IMR-90 (cell line): ENCODE measurements at regions not wholly inside any gene's neighbourhood (a gene's known extent, or its start where the extent isn't known, plus 50 kb on each side); places are given as distances from the start of the nearest gene placed in this dataset.

Source experiments
- ATAC-seq: fragments of 200-7000 bp; cut with Tn5 transposase; 2 replicates; pipeline ENCODE4 v1.9.1; 2020; ENCODE audit warnings: low read depth, mild to moderate bottlenecking, moderate library complexity
- BruUV-seq: library from RNA; stranded (reverse); fragments of 400-500 nt; replicated peaks from 2 replicates; lab custom pipeline; 2021; lab: Mats Ljungman, UMichigan
- CTCF ChIA-PET: fragments of 300-600 bp; formaldehyde crosslinking; extraction: SDS; loops from one replicate; lab custom pipeline; 2021; ENCODE audit warnings: antibody characterized with exemption; lab: Yijun Ruan, JAX
- POLR2A ChIA-PET: fragments of 300-600 bp; sonication (Branson Sonifier 250); formaldehyde crosslinking; loops from one replicate; lab custom pipeline; 2022; ENCODE audit warnings: antibody characterized with exemption; ENCODE audit not compliant: unreplicated experiment; lab: Charles Lee
- DNase-seq: peaks from one replicate; pipeline ENCODE4 v3.0.0; 2013
- H2AFZ ChIP-seq: replicated peaks from 2 replicates; pipeline ENCODE3; 2013; ENCODE audit warnings: low read length, mild to moderate bottlenecking; ENCODE audit not compliant: poor library complexity
- H2AK5ac ChIP-seq: 2 replicates; pipeline ENCODE4 v1.6.1; 2013; ENCODE audit warnings: low read depth, low read length, inconsistent platforms
- H2AK9ac ChIP-seq: replicated peaks from 2 replicates; pipeline ENCODE3; 2013; ENCODE audit warnings: mild to moderate bottlenecking, low read depth, low read length, moderate library complexity; ENCODE audit not compliant: poor library complexity
- H2BK120ac ChIP-seq: 2 replicates; pipeline ENCODE4 v1.6.1; 2013; ENCODE audit warnings: low read depth, low read length, inconsistent platforms
- H2BK15ac ChIP-seq: 3 replicates; pipeline ENCODE4 v1.6.1; 2013; ENCODE audit warnings: low read depth, low read length, inconsistent platforms
- H2BK20ac ChIP-seq: 2 replicates; pipeline ENCODE4 v1.6.1; 2013; ENCODE audit warnings: low read depth, mild to moderate bottlenecking, inconsistent platforms, low read length, moderate library complexity
- H2BK5ac ChIP-seq: 2 replicates; pipeline ENCODE4 v1.6.1; 2013; ENCODE audit warnings: mild to moderate bottlenecking, low read depth, low read length, inconsistent platforms; ENCODE audit not compliant: poor library complexity, severe bottlenecking
- H3K14ac ChIP-seq: replicated peaks from 2 replicates; pipeline ENCODE4 v1.6.1; 2013; ENCODE audit warnings: low read depth, low read length, inconsistent platforms
- H3K18ac ChIP-seq: 2 replicates; pipeline ENCODE4 v1.6.1; 2013; ENCODE audit warnings: low read depth, low read length, control low read depth
- H3K23ac ChIP-seq: 2 replicates; pipeline ENCODE4 v1.6.1; 2013; ENCODE audit warnings: low read depth, low read length, inconsistent platforms
- H3K27ac ChIP-seq: 2 replicates; pipeline ENCODE4 v1.5.1; 2013; ENCODE audit warnings: mild to moderate bottlenecking, control low read depth, low read length; ENCODE audit not compliant: insufficient read depth
- H3K27me3 ChIP-seq: 2 replicates; pipeline ENCODE4 v1.6.1; 2013; ENCODE audit warnings: low read length; ENCODE audit not compliant: control insufficient read depth, insufficient read depth
- H3K36me3 ChIP-seq: 2 replicates; pipeline ENCODE4 v1.6.1; 2013; ENCODE audit warnings: low read length, mixed read lengths; ENCODE audit not compliant: control insufficient read depth, insufficient read depth
- H3K4ac ChIP-seq: 2 replicates; pipeline ENCODE4 v1.6.1; 2013; ENCODE audit warnings: low read depth, low read length, inconsistent platforms
- H3K4me1 ChIP-seq: 2 replicates; pipeline ENCODE4 v1.6.1; 2013; ENCODE audit warnings: low read length, mixed read lengths; ENCODE audit not compliant: control insufficient read depth, insufficient read depth
- H3K4me2 ChIP-seq: 2 replicates; pipeline ENCODE4 v1.6.1; 2013; ENCODE audit warnings: low read depth, mild to moderate bottlenecking, control low read depth, low read length, moderate library complexity
- H3K4me3 ChIP-seq: 2 replicates; pipeline ENCODE4 v1.5.1; 2013; ENCODE audit warnings: low read depth, mild to moderate bottlenecking, control low read depth, low read length, moderate library complexity; ENCODE audit not compliant: insufficient read depth
- H3K56ac ChIP-seq: 2 replicates; pipeline ENCODE4 v1.6.1; 2013; ENCODE audit warnings: low read length, inconsistent platforms; ENCODE audit not compliant: insufficient read depth; ENCODE audit errors: extremely low read depth
- H3K79me1 ChIP-seq, 2 experiments: 2 replicates each; pipeline ENCODE4 v1.6.1; 2013; ENCODE audit warnings: low read length in 2 of 2, inconsistent platforms in 1 of 2, low read depth in 1 of 2
- H3K9ac ChIP-seq: 2 replicates; pipeline ENCODE4 v1.6.1; 2013; ENCODE audit warnings: low read depth, low read length, control low read depth
- H3K9me1 ChIP-seq: 2 replicates; pipeline ENCODE4 v1.6.1; 2013; ENCODE audit warnings: low read length, inconsistent platforms; ENCODE audit not compliant: insufficient read depth
- H3K9me3 ChIP-seq: 2 replicates; pipeline ENCODE4 v1.6.1; 2013; ENCODE audit warnings: low read length; ENCODE audit not compliant: control insufficient read depth, insufficient read depth
- H4K20me1 ChIP-seq: 2 replicates; pipeline ENCODE4 v1.6.1; 2013; ENCODE audit warnings: low read length, inconsistent platforms; ENCODE audit not compliant: insufficient read depth
- H4K5ac ChIP-seq: 2 replicates; pipeline ENCODE4 v1.6.1; 2013; ENCODE audit warnings: mild to moderate bottlenecking, low read depth, low read length, control low read depth
- H4K8ac ChIP-seq, 2 experiments: 2 replicates each; pipeline ENCODE4 v1.6.1; 2013; ENCODE audit warnings: low read depth in 2 of 2, low read length in 2 of 2, control low read depth in 1 of 2, inconsistent platforms in 1 of 2
- H4K91ac ChIP-seq: 2 replicates; pipeline ENCODE4 v1.6.1; 2013; ENCODE audit warnings: low read depth, low read length, inconsistent platforms; ENCODE audit not compliant: insufficient read depth
- BHLHE40 ChIP-seq: fragments of 150-350 bp; IDR thresholded peaks from 2 replicates; pipeline ENCODE4 v1.6.1; 2016; ENCODE audit warnings: mild to moderate bottlenecking, low read depth, low read length
- CEBPB ChIP-seq: IDR thresholded peaks from 2 replicates; pipeline ENCODE4 v1.6.1; 2012; ENCODE audit warnings: low read depth, low read length, improper control_type of control experiment
- CHD1 ChIP-seq: IDR thresholded peaks from 2 replicates; pipeline ENCODE4 v1.6.1; 2012; ENCODE audit warnings: low read depth, low read length, improper control_type of control experiment
- FOS ChIP-seq: fragments of 150-350 bp; IDR thresholded peaks from 2 replicates; pipeline ENCODE4 v1.6.1; 2016; ENCODE audit warnings: low read depth, low read length
- MAFK ChIP-seq: IDR thresholded peaks from 2 replicates; pipeline ENCODE4 v1.6.1; 2012; ENCODE audit warnings: low read depth, low read length, improper control_type of control experiment
- MAZ ChIP-seq: IDR thresholded peaks from 2 replicates; pipeline ENCODE4 v1.6.1; 2012; ENCODE audit warnings: low read depth, mild to moderate bottlenecking, low read length, improper control_type of control experiment, moderate library complexity, borderline replicate concordance
- MXI1 ChIP-seq: IDR thresholded peaks from 2 replicates; pipeline ENCODE4 v1.6.1; 2012; ENCODE audit warnings: low read depth, mild to moderate bottlenecking, low read length, moderate library complexity, borderline replicate concordance
- NFE2L2 ChIP-seq: fragments of 150-350 bp; IDR thresholded peaks from 2 replicates; pipeline ENCODE4 v1.6.1; 2016; ENCODE audit warnings: low read depth, mild to moderate bottlenecking, low read length
- RAD21 ChIP-seq: IDR thresholded peaks from 2 replicates; pipeline ENCODE4 v1.6.1; 2012; ENCODE audit warnings: low read length, improper control_type of control experiment
- RCOR1 ChIP-seq: IDR thresholded peaks from 2 replicates; pipeline ENCODE4 v1.6.1; 2012; ENCODE audit warnings: mild to moderate bottlenecking, low read length, improper control_type of control experiment; ENCODE audit not compliant: insufficient replicate concordance
- RFX5 ChIP-seq: IDR thresholded peaks from 2 replicates; pipeline ENCODE4 v1.8.0; 2012; ENCODE audit warnings: low read depth, mild to moderate bottlenecking, low read length, moderate library complexity
- SMC3 ChIP-seq: fragments of 150-350 bp; IDR thresholded peaks from 2 replicates; pipeline ENCODE4 v1.6.1; 2016; ENCODE audit warnings: low read depth, mild to moderate bottlenecking, antibody characterized with exemption, low read length, moderate library complexity
- USF2 ChIP-seq: fragments of 150-350 bp; IDR thresholded peaks from 2 replicates; pipeline ENCODE4 v1.6.1; 2017; ENCODE audit warnings: mild to moderate bottlenecking, antibody characterized with exemption, low read length, low read depth
- WGBS, 2 experiments: methylation state at CpG; one replicate each; pipeline versions ENCODE4 v1.1.5 to v1.1.7; 2013; ENCODE audit warnings: missing lambda C conversion rate in 2 of 2; ENCODE audit not compliant: insufficient read length in 1 of 2; ENCODE audit errors: extremely low coverage in 2 of 2; 5-methylcytosine and 5-hydroxymethylcytosine counted together
- dilution Hi-C: fragments of 300-500 bp; cut with HindIII; formaldehyde crosslinking; loops from one replicate; pipeline ENCODE4 v1.14.3; 2018; ENCODE audit warnings: low sequenced_read_pairs; ENCODE audit not compliant: unreplicated experiment
- in situ Hi-C: fragments of 300-500 bp; cut with MboI; formaldehyde crosslinking; loops from 3 replicates; pipeline ENCODE4 v1.14.3; 2019; ENCODE audit warnings: low sequenced_read_pairs, inconsistent platforms, mixed read lengths
- intact Hi-C: fragments of 100-400 bp; cut with micrococcal nuclease; formaldehyde crosslinking; loops from 2 replicates; pipeline ENCODE4 v1.10.0; 2022
- TF ChIP-seq, protein P1 (sequence below): conservative IDR thresholded peaks from 2 replicates; pipeline ENCODE4 v1.5.1; 2012; ENCODE audit warnings: mild to moderate bottlenecking, low read depth, low read length, improper control_type of control experiment
- TF ChIP-seq, protein P2 (sequence below): fragments of 150-350 bp; IDR thresholded peaks from 2 replicates; pipeline ENCODE4 v1.6.1; 2016; ENCODE audit warnings: low read depth, mild to moderate bottlenecking, low read length, moderate library complexity, borderline replicate concordance

DNA sequence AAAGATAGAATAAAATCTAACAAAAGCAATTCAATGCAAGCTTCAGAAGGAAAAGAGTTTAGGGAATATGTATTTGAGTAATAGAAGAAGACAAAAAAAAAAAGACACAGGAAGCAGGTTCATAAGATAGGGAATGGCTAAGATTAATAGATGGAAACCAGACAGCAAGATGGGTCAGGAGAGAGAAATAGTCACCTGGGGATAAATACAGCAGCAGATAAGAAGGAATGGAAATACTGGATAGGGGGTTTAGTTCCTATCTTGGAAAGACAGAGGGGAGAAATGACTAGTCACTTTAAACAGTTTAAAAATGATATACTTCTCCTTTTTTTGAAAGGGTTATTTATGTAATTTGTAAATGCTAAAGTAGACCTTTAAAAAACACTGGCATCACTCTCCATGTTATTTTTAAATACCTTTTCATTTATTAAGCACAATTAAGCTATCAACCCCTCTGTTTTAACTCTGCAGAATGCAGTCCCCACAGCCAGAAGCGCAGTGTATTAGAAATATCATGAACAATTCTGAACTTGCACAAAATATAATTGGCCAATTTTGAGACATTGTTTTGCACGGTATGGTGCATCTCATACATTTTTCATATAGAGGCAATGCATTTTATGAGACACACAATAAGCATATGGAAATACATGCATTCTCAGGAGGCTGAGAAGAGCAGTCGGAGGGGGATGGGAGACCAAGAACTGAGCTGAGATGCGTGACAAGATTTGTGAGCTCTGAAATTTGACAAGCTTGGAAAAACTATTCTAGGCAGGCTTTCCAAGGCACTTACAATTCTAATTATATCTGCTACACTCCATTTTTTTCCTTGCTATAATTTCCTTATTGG, 303.4 kb upstream of the PRICKLE1 start:
- WGBS, 2 experiments = 100% methylated on average over 1 of the region's 4 CpGs; no CpG with 5 or more reads in 1 of the 2 experiments
- Histone ChIP-seq H2AK9ac (no peak overlapping the region), H3K9ac (no peak overlapping the region), H2BK15ac (no peak overlapping the region), H4K8ac (no peak overlapping the region), H4K20me1 (no peaks in the 10 kb centered on the region), H2AFZ (no peak overlapping the region), H3K23ac (no peak overlapping the region), H3K36me3 (no peaks in the 10 kb centered on the region), H3K4me3 (no peak overlapping the region), H3K18ac (no peak overlapping the region), H2AK5ac (no peak overlapping the region), H3K4me1 (peaks cover under 1% of the 10 kb centered on the region; the same call in 1 of the 2 replicates), H3K14ac (no peak overlapping the region), H2BK5ac (no peak overlapping the region), H3K9me3 (no peaks in the 10 kb centered on the region), H3K4me2 (no peak overlapping the region), H4K5ac (no peak overlapping the region), H2BK120ac (no peak overlapping the region), H3K27ac (no peak overlapping the region), H4K91ac (no peak overlapping the region), H2BK20ac (no peak overlapping the region), H3K27me3 (no peaks in the 10 kb centered on the region), H3K79me1 (no peaks in the 10 kb centered on the region), H3K9me1 (no peaks in the 10 kb centered on the region), H3K56ac (no peak overlapping the region), H3K4ac (no peak overlapping the region)
- DNase-seq (no peak), ATAC-seq (no peak)
- POLR2A ChIA-PET = no interaction called here
- in situ Hi-C loops = no loop called here
- dilution Hi-C loops = no loop called here
- CTCF ChIA-PET = no interaction called here
- BruUV-seq = no TSS peak
- intact Hi-C loops = no loop called here
- TF ChIP-seq, protein P1, sequence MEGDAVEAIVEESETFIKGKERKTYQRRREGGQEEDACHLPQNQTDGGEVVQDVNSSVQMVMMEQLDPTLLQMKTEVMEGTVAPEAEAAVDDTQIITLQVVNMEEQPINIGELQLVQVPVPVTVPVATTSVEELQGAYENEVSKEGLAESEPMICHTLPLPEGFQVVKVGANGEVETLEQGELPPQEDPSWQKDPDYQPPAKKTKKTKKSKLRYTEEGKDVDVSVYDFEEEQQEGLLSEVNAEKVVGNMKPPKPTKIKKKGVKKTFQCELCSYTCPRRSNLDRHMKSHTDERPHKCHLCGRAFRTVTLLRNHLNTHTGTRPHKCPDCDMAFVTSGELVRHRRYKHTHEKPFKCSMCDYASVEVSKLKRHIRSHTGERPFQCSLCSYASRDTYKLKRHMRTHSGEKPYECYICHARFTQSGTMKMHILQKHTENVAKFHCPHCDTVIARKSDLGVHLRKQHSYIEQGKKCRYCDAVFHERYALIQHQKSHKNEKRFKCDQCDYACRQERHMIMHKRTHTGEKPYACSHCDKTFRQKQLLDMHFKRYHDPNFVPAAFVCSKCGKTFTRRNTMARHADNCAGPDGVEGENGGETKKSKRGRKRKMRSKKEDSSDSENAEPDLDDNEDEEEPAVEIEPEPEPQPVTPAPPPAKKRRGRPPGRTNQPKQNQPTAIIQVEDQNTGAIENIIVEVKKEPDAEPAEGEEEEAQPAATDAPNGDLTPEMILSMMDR = no peak
- no peak for TF ChIP-seq MAFK
- no peak for TF ChIP-seq CEBPB
- no peak for TF ChIP-seq CHD1
- no peak for TF ChIP-seq RCOR1
- TF ChIP-seq USF2 = no peak
- no peak for TF ChIP-seq MAZ
- TF ChIP-seq FOS = no peak
- no peak for TF ChIP-seq MXI1
- TF ChIP-seq NFE2L2 = no peak
- no peak for TF ChIP-seq SMC3
- TF ChIP-seq BHLHE40 = no peak
- no peak for TF ChIP-seq RFX5
- no peak for TF ChIP-seq RAD21
- TF ChIP-seq, protein P2, sequence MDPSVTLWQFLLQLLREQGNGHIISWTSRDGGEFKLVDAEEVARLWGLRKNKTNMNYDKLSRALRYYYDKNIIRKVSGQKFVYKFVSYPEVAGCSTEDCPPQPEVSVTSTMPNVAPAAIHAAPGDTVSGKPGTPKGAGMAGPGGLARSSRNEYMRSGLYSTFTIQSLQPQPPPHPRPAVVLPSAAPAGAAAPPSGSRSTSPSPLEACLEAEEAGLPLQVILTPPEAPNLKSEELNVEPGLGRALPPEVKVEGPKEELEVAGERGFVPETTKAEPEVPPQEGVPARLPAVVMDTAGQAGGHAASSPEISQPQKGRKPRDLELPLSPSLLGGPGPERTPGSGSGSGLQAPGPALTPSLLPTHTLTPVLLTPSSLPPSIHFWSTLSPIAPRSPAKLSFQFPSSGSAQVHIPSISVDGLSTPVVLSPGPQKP = no peak
